SK-N-SH (cell line): ENCODE measurements at regions not wholly inside any gene's neighbourhood (a gene's known extent, or its start where the extent isn't known, plus 50 kb on each side); places are given as distances from the start of the nearest gene placed in this dataset.
"Not testable (repeated sequence)": the region's sequence is repeated elsewhere in the genome, so short reads cannot be mapped to it uniquely, and the experiment has no call there.

Experiments used
- CTCF ChIA-PET: fragments of 300-600, 350-600 bp; formaldehyde crosslinking; extraction: SDS; loops from one replicate; lab custom pipeline; 2021; lab: Yijun Ruan, JAX
- POLR2A ChIA-PET: fragments of 350-600 bp; sonication (Branson Sonifier 250); formaldehyde crosslinking; extraction: SDS; loops from one replicate; lab custom pipeline; 2020; ENCODE audit warnings: antibody characterized with exemption, inconsistent platforms; lab: Yijun Ruan, JAX
- DNase-seq: peaks from one replicate; pipeline ENCODE4 v3.0.0; 2012
- H2AFZ ChIP-seq: fragments of 200-600 bp; sonication (generic); 2 replicates; pipeline ENCODE4 v1.8.1; 2016; ENCODE audit warnings: antibody characterized with exemption, mild to moderate bottlenecking, low read depth
- H3F3A ChIP-seq: fragments of 200-600 bp; sonication (generic); replicated peaks from 2 replicates; pipeline ENCODE3; 2016; ENCODE audit warnings: antibody characterized with exemption, mild to moderate bottlenecking; ENCODE audit not compliant: insufficient read depth
- H3K27ac ChIP-seq, 2 experiments: fragments of 200-500 bp in 1 of 2; fragments of 200-600 bp in 1 of 2; sonication (Bioruptor generic) in 1 of 2; sonication (generic), shearing (Covaris generic) in 1 of 2; 2 replicates each; pipeline versions ENCODE4 v1.5.1 to v1.6.1; 2014 to 2016; ENCODE audit warnings: low read depth in 2 of 2, inconsistent platforms in 1 of 2, low read length in 1 of 2, mild to moderate bottlenecking in 1 of 2, mixed read lengths in 1 of 2
- H3K27me3 ChIP-seq: fragments of 200-600 bp; sonication (generic), shearing (Covaris generic); 2 replicates; pipeline ENCODE4 v1.6.1; 2016; ENCODE audit warnings: mixed run types; ENCODE audit not compliant: insufficient read depth
- H3K36me3 ChIP-seq, 2 experiments: fragments of 200-500 bp in 1 of 2; fragments of 200-600 bp in 1 of 2; sonication (Bioruptor generic) in 1 of 2; sonication (generic) in 1 of 2; replicated peaks in 1 of 2; 2 replicates each; pipeline versions ENCODE3 to v1.5.1; 2014 to 2016; ENCODE audit warnings: low read length in 1 of 2, mild to moderate bottlenecking in 1 of 2; ENCODE audit not compliant: insufficient read depth in 2 of 2, control insufficient read depth in 1 of 2
- H3K4me1 ChIP-seq, 2 experiments: fragments of 200-500 bp in 1 of 2; fragments of 200-600 bp in 1 of 2; sonication (Bioruptor generic) in 1 of 2; sonication (generic), shearing (Covaris generic) in 1 of 2; 2 replicates each; pipeline versions ENCODE4 v1.5.1 to v1.6.1; 2014 to 2016; ENCODE audit warnings: low read depth in 1 of 2, low read length in 1 of 2, mixed run types in 1 of 2; ENCODE audit not compliant: insufficient read depth in 2 of 2, control insufficient read depth in 1 of 2
- H3K4me2 ChIP-seq: fragments of 200-600 bp; sonication (generic), shearing (Covaris generic); 2 replicates; pipeline ENCODE4 v1.6.1; 2017; ENCODE audit warnings: mixed run types
- H3K4me3 ChIP-seq, 2 experiments: fragments of 200-500 bp in 1 of 2; fragments of 200-600 bp in 1 of 2; sonication (Bioruptor generic) in 1 of 2; sonication (generic), shearing (Covaris generic) in 1 of 2; 2 replicates each; pipeline versions ENCODE4 v1.5.1 to v1.8.1; 2014 to 2016; ENCODE audit warnings: low read depth in 2 of 2, inconsistent platforms in 1 of 2, low read length in 1 of 2, mild to moderate bottlenecking in 1 of 2, mixed read lengths in 1 of 2, moderate library complexity in 1 of 2
- H3K79me2 ChIP-seq: fragments of 200-600 bp; sonication (generic); 2 replicates; pipeline ENCODE4 v1.8.1; 2017; ENCODE audit warnings: mild to moderate bottlenecking; ENCODE audit not compliant: insufficient read depth
- H3K9ac ChIP-seq: fragments of 200-600 bp; sonication (generic); 2 replicates; pipeline ENCODE4 v1.6.1; 2017; ENCODE audit warnings: mixed run types
- H3K9me2 ChIP-seq: fragments of 200-600 bp; sonication (generic); 2 replicates; pipeline ENCODE4 v1.6.1; 2017; ENCODE audit warnings: mixed run types
- H3K9me3 ChIP-seq: fragments of 200-600 bp; sonication (generic); 2 replicates; pipeline ENCODE4 v1.6.1; 2017; ENCODE audit warnings: mixed run types, mild to moderate bottlenecking, moderate library complexity
- H4K20me1 ChIP-seq: fragments of 200-600 bp; sonication (generic); 2 replicates; pipeline ENCODE4 v1.6.1; 2017; ENCODE audit warnings: mild to moderate bottlenecking, mixed run types; ENCODE audit not compliant: insufficient read depth
- ELF1 ChIP-seq: IDR thresholded peaks from 2 replicates; pipeline ENCODE4 v1.4.0; 2012
- EP300 ChIP-seq, 2 experiments: IDR thresholded peaks; 2 replicates each; pipeline versions ENCODE4 v1.4.0 to v1.6.1; 2012; ENCODE audit warnings: borderline replicate concordance in 1 of 2, low read depth in 1 of 2, low read length in 1 of 2
- FOSL2 ChIP-seq: IDR thresholded peaks from 2 replicates; pipeline ENCODE4 v1.4.0; 2012; ENCODE audit warnings: low read depth, mild to moderate bottlenecking, moderate library complexity, borderline replicate concordance
- GABPA ChIP-seq: IDR thresholded peaks from 2 replicates; pipeline ENCODE4 v1.4.0; 2012; ENCODE audit warnings: low read depth, mild to moderate bottlenecking
- GATA2 ChIP-seq: sonication (generic); formaldehyde crosslinking; IDR thresholded peaks from 2 replicates; pipeline ENCODE4 v1.5.0; 2020; ENCODE audit warnings: mild to moderate bottlenecking, missing genetic modification reagents
- NFIC ChIP-seq: IDR thresholded peaks from 2 replicates; pipeline ENCODE4 v1.4.0; 2012; ENCODE audit warnings: borderline replicate concordance
- POLR2AphosphoS5 ChIP-seq: IDR thresholded peaks from 2 replicates; pipeline ENCODE4 v1.6.1; 2012; ENCODE audit warnings: low read depth, low read length
- SIN3A ChIP-seq: IDR thresholded peaks from 2 replicates; pipeline ENCODE4 v1.6.1; 2012; ENCODE audit warnings: low read depth, mild to moderate bottlenecking, low read length, moderate library complexity, borderline replicate concordance
- SMC3 ChIP-seq: IDR thresholded peaks from 2 replicates; pipeline ENCODE4 v1.6.1; 2012; ENCODE audit warnings: low read depth, low read length, improper control_type of control experiment
- TAF1 ChIP-seq: IDR thresholded peaks from 2 replicates; pipeline ENCODE4 v1.6.1; 2012; ENCODE audit warnings: low read depth, mild to moderate bottlenecking, low read length, moderate library complexity, borderline replicate concordance
- YY1 ChIP-seq: IDR thresholded peaks from 2 replicates; pipeline ENCODE4 v1.4.0; 2012; ENCODE audit warnings: low read depth, mild to moderate bottlenecking
- WGBS: methylation state at CpG from one replicate; pipeline ENCODE4 v1.1.6; 2017; ENCODE audit warnings: low lambda C conversion rate; 5-methylcytosine and 5-hydroxymethylcytosine counted together
- TF ChIP-seq, protein P1 (sequence below): IDR thresholded peaks from 2 replicates; pipeline ENCODE4 v1.4.0; 2012; ENCODE audit warnings: low read depth, borderline replicate concordance
- TF ChIP-seq, protein P2 (sequence below): IDR thresholded peaks from 2 replicates; pipeline ENCODE4; 2012
- TF ChIP-seq, protein P3 (sequence below): IDR thresholded peaks from 2 replicates; pipeline ENCODE4 v1.4.0; 2012; ENCODE audit warnings: low read depth
- TF ChIP-seq, protein P4 (sequence below): fragments of 200-600 bp; sonication (generic); IDR thresholded peaks from 2 replicates; pipeline ENCODE4 v1.6.1; 2017; ENCODE audit warnings: antibody characterized with exemption, mild to moderate bottlenecking, moderate library complexity

DNA sequence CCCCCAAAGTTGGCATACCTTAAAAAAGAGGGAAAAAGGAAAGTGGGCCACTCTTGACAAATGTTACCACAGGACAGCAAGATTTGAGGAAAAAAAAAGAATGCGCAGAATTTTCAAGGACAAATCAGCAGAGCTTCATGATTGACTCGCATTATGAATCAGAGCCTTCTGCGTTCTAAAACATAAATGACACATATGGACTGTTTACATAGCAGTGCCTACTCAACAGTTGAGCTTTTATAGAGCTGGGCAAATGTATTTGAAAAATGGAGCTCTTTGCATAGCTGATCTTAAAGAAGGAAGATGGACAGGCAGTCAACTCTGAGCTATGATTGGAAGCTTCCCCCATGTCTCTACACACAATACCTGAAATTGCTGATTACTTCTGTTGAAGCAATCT, 213.2 kb upstream of the NT5E start:
- 20% methylated on average over 3 of the region's 3 CpGs for WGBS
- H3K9me3 ChIP-seq, result no peaks in the 10 kb centered on the region
- no peak for DNase-seq
- H3K27ac ChIP-seq, result no peak overlapping the region
- H3K79me2 ChIP-seq, result no peaks in the 10 kb centered on the region
- TF ChIP-seq, protein P1, sequence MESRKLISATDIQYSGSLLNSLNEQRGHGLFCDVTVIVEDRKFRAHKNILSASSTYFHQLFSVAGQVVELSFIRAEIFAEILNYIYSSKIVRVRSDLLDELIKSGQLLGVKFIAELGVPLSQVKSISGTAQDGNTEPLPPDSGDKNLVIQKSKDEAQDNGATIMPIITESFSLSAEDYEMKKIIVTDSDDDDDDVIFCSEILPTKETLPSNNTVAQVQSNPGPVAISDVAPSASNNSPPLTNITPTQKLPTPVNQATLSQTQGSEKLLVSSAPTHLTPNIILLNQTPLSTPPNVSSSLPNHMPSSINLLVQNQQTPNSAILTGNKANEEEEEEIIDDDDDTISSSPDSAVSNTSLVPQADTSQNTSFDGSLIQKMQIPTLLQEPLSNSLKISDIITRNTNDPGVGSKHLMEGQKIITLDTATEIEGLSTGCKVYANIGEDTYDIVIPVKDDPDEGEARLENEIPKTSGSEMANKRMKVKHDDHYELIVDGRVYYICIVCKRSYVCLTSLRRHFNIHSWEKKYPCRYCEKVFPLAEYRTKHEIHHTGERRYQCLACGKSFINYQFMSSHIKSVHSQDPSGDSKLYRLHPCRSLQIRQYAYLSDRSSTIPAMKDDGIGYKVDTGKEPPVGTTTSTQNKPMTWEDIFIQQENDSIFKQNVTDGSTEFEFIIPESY, result no peak
- TF ChIP-seq, protein P2, sequence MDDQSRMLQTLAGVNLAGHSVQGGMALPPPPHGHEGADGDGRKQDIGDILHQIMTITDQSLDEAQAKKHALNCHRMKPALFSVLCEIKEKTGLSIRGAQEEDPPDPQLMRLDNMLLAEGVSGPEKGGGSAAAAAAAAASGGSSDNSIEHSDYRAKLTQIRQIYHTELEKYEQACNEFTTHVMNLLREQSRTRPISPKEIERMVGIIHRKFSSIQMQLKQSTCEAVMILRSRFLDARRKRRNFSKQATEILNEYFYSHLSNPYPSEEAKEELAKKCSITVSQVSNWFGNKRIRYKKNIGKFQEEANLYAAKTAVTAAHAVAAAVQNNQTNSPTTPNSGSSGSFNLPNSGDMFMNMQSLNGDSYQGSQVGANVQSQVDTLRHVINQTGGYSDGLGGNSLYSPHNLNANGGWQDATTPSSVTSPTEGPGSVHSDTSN, result no peak
- TF ChIP-seq FOSL2, result no peak
- TF ChIP-seq, protein P3, sequence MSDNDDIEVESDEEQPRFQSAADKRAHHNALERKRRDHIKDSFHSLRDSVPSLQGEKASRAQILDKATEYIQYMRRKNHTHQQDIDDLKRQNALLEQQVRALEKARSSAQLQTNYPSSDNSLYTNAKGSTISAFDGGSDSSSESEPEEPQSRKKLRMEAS, result no peak
- TF ChIP-seq ELF1, result no peak
- no peak for TF ChIP-seq YY1
- TF ChIP-seq SMC3, result no peak
- no peak for TF ChIP-seq EP300 (IDR thresholded peaks at IDR 0.05; ENCODE audit: borderline replicate concordance in 1 of 2, low read depth in 1 of 2, low read length in 1 of 2)
- TF ChIP-seq GABPA, result no peak
- TF ChIP-seq SIN3A, result no peak
- TF ChIP-seq GATA2 (CRISPR knock-in tag), result no peak
- TF ChIP-seq NFIC, result no peak
- TF ChIP-seq, protein P4, sequence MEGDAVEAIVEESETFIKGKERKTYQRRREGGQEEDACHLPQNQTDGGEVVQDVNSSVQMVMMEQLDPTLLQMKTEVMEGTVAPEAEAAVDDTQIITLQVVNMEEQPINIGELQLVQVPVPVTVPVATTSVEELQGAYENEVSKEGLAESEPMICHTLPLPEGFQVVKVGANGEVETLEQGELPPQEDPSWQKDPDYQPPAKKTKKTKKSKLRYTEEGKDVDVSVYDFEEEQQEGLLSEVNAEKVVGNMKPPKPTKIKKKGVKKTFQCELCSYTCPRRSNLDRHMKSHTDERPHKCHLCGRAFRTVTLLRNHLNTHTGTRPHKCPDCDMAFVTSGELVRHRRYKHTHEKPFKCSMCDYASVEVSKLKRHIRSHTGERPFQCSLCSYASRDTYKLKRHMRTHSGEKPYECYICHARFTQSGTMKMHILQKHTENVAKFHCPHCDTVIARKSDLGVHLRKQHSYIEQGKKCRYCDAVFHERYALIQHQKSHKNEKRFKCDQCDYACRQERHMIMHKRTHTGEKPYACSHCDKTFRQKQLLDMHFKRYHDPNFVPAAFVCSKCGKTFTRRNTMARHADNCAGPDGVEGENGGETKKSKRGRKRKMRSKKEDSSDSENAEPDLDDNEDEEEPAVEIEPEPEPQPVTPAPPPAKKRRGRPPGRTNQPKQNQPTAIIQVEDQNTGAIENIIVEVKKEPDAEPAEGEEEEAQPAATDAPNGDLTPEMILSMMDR, result no peak
- TF ChIP-seq TAF1, result no peak
- TF ChIP-seq POLR2AphosphoS5, result no peak
- POLR2A ChIA-PET, result no interaction called here
- no peak overlapping the region for H3K4me3 ChIP-seq
- H3K4me2 ChIP-seq, result no peak overlapping the region
- H3K36me3 ChIP-seq, result no peaks in the 10 kb centered on the region
- no peak overlapping the region for H2AFZ ChIP-seq
- H3F3A ChIP-seq, result no peaks in the 10 kb centered on the region
- no peaks in the 10 kb centered on the region for H3K9me2 ChIP-seq
- H3K4me1 ChIP-seq, result no peaks in the 10 kb centered on the region
- CTCF ChIA-PET, result no interaction called here
- no peaks in the 10 kb centered on the region for H4K20me1 ChIP-seq
- no peaks in the 10 kb centered on the region for H3K27me3 ChIP-seq
- H3K9ac ChIP-seq, result no peak overlapping the region

DNA sequence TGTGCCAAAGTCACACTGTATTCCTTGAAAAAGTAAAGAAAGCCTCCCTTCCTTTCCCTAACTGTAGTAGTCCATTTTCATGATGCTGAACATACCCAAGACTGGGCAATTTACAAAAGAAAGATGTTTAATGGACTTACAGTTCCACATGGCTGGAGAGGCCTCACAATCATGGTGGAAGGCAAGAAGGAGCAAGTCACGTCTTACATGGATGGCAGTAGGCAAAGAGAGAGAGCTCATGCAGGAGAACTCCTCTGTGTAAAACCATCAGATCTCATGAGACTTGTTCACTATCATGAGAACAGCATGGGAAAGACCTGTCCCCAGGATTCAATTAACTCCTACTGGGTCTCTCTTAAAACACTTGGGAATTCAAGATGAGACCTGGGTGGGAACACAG, 222.5 kb upstream of the NT5E start:
- H3K4me3 ChIP-seq, H3F3A ChIP-seq, H3K79me2 ChIP-seq, H3K27me3 ChIP-seq, H3K9me3 ChIP-seq, DNase-seq, H2AFZ ChIP-seq, CTCF ChIA-PET, H3K4me2 ChIP-seq, H3K9ac ChIP-seq, H4K20me1 ChIP-seq, POLR2A ChIA-PET, H3K4me1 ChIP-seq, H3K9me2 ChIP-seq, H3K27ac ChIP-seq, H3K36me3 ChIP-seq: not testable (repeated sequence)
- 8% methylated on average over 1 of the region's 1 CpG for WGBS

DNA sequence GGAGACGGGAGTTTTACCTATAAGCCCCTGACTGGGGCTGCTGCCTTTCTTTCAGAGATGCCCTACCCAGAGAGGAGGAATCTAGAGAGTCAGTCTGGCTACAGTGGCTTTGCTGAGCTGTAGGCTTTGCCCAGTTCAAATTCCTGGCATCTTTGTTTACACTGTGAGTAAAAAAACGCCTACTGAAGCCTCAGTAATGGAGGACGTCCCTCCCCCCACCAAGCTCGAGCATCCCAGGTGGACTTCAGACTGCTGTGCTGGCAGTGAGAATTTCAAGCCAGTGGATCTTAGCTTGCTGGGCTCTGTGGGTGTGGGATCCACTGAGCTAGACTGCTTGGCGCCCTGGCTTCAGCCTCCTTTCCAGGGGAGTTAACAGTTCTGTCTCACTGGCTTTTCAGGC, 237.1 kb upstream of the NT5E start:
- H3K36me3 ChIP-seq, H3K4me3 ChIP-seq, H2AFZ ChIP-seq, H3K4me2 ChIP-seq, H3K4me1 ChIP-seq, H3K27me3 ChIP-seq, CTCF ChIA-PET, H3K27ac ChIP-seq, DNase-seq, H3K9me2 ChIP-seq, H3K9me3 ChIP-seq, POLR2A ChIA-PET, H3K79me2 ChIP-seq, H3K9ac ChIP-seq, H3F3A ChIP-seq, H4K20me1 ChIP-seq: not testable (repeated sequence)
- 5% methylated on average over 3 of the region's 5 CpGs for WGBS
